ENCODE measurements at regions not wholly inside any gene's neighbourhood (a gene's known extent, or its start where the extent isn't known, plus 50 kb on each side); places are given as distances from the start of the nearest gene placed in this dataset.

DNA sequence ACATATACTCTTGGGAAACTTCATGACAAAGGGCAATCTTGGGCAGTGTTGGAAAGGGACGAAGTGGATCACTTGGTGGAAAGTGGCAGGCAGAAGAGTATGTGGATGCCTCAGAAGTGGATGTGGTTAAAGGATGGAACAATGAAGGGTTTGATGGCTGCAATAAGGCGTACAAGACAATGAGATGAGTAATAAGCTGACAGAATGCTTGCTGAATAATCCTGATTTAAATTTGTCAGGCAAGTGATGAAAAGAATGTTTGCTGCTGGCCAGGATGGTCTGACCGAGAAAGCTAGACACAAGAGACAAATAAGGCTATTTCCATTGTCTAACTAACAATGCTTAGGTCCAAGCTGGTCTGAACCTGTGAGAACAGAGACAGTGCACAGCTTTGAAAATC lies 61.6 kb upstream of the CEP85L start (continued):
- TF ChIP-seq, protein P1, sequence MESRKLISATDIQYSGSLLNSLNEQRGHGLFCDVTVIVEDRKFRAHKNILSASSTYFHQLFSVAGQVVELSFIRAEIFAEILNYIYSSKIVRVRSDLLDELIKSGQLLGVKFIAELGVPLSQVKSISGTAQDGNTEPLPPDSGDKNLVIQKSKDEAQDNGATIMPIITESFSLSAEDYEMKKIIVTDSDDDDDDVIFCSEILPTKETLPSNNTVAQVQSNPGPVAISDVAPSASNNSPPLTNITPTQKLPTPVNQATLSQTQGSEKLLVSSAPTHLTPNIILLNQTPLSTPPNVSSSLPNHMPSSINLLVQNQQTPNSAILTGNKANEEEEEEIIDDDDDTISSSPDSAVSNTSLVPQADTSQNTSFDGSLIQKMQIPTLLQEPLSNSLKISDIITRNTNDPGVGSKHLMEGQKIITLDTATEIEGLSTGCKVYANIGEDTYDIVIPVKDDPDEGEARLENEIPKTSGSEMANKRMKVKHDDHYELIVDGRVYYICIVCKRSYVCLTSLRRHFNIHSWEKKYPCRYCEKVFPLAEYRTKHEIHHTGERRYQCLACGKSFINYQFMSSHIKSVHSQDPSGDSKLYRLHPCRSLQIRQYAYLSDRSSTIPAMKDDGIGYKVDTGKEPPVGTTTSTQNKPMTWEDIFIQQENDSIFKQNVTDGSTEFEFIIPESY (IDR thresholded peaks at IDR 0.05; ENCODE audit: borderline replicate concordance, low read depth), result no peak
- TF ChIP-seq ELF1 (IDR thresholded peaks at IDR 0.05), result no peak
- TF ChIP-seq RXRA (IDR thresholded peaks at IDR 0.05; ENCODE audit: borderline replicate concordance, low read depth), result no peak
- no peak for TF ChIP-seq MXI1 (IDR thresholded peaks at IDR 0.05; ENCODE audit: low read depth, low read length)

DNA sequence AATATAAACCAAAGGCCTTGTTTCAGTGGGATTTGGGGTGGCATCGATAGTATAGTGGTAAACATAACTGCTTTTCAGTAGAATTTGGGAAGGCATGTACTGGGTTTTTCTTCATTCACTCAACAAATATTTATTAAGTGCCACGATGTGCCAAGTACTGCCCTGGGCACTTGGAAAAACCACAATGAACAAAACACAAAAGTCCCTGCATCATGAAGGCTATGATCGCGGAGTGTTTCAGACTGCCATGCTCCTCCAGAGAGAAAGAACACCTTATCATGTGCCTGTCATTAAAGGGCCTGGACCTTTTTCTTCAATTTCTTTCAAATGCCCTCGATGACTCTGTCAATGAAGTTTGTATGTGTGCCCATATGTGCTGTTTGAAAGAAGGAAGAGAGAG lies 59.2 kb upstream of the CEP85L start:
- peaks cover 12% of the 10 kb centered on the region for H3F3A ChIP-seq (replicated peaks; ENCODE audit: insufficient read depth)
- H3K9me2 ChIP-seq, result no peaks in the 10 kb centered on the region
- no peak for DNase-seq
- no peaks in the 10 kb centered on the region for H3K9me3 ChIP-seq
- TF ChIP-seq, protein P1 (IDR thresholded peaks at IDR 0.05; ENCODE audit: borderline replicate concordance, low read depth), result no peak
- TF ChIP-seq SIN3A (IDR thresholded peaks at IDR 0.05; ENCODE audit: borderline replicate concordance, low read depth, low read length) (no peak), EP300 (IDR thresholded peaks at IDR 0.05; ENCODE audit: borderline replicate concordance in 1 of 2, low read depth in 1 of 2, low read length in 1 of 2) (no peak), CHD2 (IDR thresholded peaks at IDR 0.05; ENCODE audit: low read length, partially characterized antibody) (no peak), EZH2phosphoT487 (IDR thresholded peaks at IDR 0.05; ENCODE audit: borderline replicate concordance, low read depth) (no peak)
- TF ChIP-seq, protein P2, sequence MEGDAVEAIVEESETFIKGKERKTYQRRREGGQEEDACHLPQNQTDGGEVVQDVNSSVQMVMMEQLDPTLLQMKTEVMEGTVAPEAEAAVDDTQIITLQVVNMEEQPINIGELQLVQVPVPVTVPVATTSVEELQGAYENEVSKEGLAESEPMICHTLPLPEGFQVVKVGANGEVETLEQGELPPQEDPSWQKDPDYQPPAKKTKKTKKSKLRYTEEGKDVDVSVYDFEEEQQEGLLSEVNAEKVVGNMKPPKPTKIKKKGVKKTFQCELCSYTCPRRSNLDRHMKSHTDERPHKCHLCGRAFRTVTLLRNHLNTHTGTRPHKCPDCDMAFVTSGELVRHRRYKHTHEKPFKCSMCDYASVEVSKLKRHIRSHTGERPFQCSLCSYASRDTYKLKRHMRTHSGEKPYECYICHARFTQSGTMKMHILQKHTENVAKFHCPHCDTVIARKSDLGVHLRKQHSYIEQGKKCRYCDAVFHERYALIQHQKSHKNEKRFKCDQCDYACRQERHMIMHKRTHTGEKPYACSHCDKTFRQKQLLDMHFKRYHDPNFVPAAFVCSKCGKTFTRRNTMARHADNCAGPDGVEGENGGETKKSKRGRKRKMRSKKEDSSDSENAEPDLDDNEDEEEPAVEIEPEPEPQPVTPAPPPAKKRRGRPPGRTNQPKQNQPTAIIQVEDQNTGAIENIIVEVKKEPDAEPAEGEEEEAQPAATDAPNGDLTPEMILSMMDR (IDR thresholded peaks at IDR 0.05), result no peak
- peak overlapping the region; percentile 87 to 89; a peak in 2 of 4 replicates for H3K27ac ChIP-seq (ENCODE audit: low read depth in 2 of 2, low read length in 1 of 2)
- H2AFZ ChIP-seq (ENCODE audit: low read depth), result no peak overlapping the region
- H3K27me3 ChIP-seq (ENCODE audit: insufficient read depth), result no peaks in the 10 kb centered on the region
- no peaks in the 10 kb centered on the region for H4K20me1 ChIP-seq (ENCODE audit: insufficient read depth)
- 90% methylated on average over 5 of the region's 5 CpGs for WGBS (ENCODE audit: low lambda C conversion rate)
- H3K4me3 ChIP-seq (ENCODE audit: low read depth in 2 of 2, low read length in 1 of 2), result no peak overlapping the region
- ChIA-PET POLR2A (no interaction called here), CTCF (interaction anchor here (1.3 kb wide), 1 partner anchor 90 kb away, joined by 4 read pairs; no protein-coding TSS in a partner anchor)
- no peaks in the 10 kb centered on the region for H3K36me3 ChIP-seq (replicated peaks in 1 of 2; ENCODE audit: control insufficient read depth in 1 of 2, insufficient read depth in 2 of 2, low read length in 1 of 2)
- no peak overlapping the region for H3K9ac ChIP-seq
- H3K4me1 ChIP-seq (ENCODE audit: control insufficient read depth in 1 of 2, insufficient read depth in 2 of 2, low read depth in 1 of 2, low read length in 1 of 2), result peaks cover 17 to 38% of the 10 kb centered on the region in 2 experiments
- no peaks in the 10 kb centered on the region for H3K79me2 ChIP-seq (ENCODE audit: insufficient read depth)
- no peak overlapping the region for H3K4me2 ChIP-seq
